ENCODE measurements at regions not wholly inside any gene's neighbourhood (a gene's known extent, or its start where the extent isn't known, plus 50 kb on each side); places are given as distances from the start of the nearest gene placed in this dataset. TPM values are rescaled to one million over a fixed set of nuclear protein-coding genes. Genes with fewer than 3 reads are reported as not detected.

- TF ChIP-seq CTCF (IDR thresholded peaks at IDR 0.05; ENCODE audit: extremely low read depth in 1 of 2, insufficient read depth in 1 of 2, low read depth in 1 of 2, low read length in 2 of 2) = no peak
- no peak for TF ChIP-seq MYC (IDR thresholded peaks at IDR 0.05; ENCODE audit: low read depth, low read length)
- no peak for TF ChIP-seq JUN (IDR thresholded peaks at IDR 0.05; ENCODE audit: borderline replicate concordance, insufficient read depth, insufficient read length, low read depth)
- no peak for TF ChIP-seq EZH2 (IDR thresholded peaks at IDR 0.05; ENCODE audit: borderline replicate concordance, low read depth, low read length, severe bottlenecking)
- no peak for TF ChIP-seq FOS (IDR thresholded peaks at IDR 0.05; ENCODE audit: borderline replicate concordance, insufficient read depth, low read length)
- TF ChIP-seq POLR2A (IDR thresholded peaks at IDR 0.05; ENCODE audit: low read depth, low read length) = no peak
- no peak for TF ChIP-seq GATA2 (IDR thresholded peaks at IDR 0.05; ENCODE audit: insufficient read depth, insufficient read length, low read depth, low read length)
- TF ChIP-seq MAX (IDR thresholded peaks at IDR 0.05; ENCODE audit: insufficient read depth, insufficient read length) = no peak
- TF ChIP-seq POLR2AphosphoS5 (IDR thresholded peaks at IDR 0.05; ENCODE audit: insufficient read depth, low read depth, low read length) = no peak
- intact Hi-C loops (cut with micrococcal nuclease) (no loop called here), dilution Hi-C loops (cut with MboI; ENCODE audit: extremely low pct_ligation_motif_present, low sequenced_read_pairs) (no loop called here)
- H3K9me1 ChIP-seq (replicated peaks; ENCODE audit: control insufficient read depth, extremely low read depth, insufficient read depth, low read length) = no peaks in the 10 kb centered on the region
- H4K20me1 ChIP-seq (replicated peaks; ENCODE audit: control insufficient read depth, extremely low read depth, insufficient read depth, low read length) = no peaks in the 10 kb centered on the region
- ChIA-PET POLR2A (no interaction called here), CTCF (interaction anchor here (1.5 kb wide), 1 partner anchor 13 kb away, joined by 3 read pairs; no protein-coding TSS in a partner anchor)
- BruUV-seq (replicated peaks) = no TSS peak
- H3K27me3 ChIP-seq (ENCODE audit: control insufficient read depth in 2 of 2, insufficient read depth in 2 of 2, low read length in 2 of 2) = no peaks in the 10 kb centered on the region
- no peak overlapping the region for H3K4me3 ChIP-seq (replicated peaks in 1 of 3; ENCODE audit: insufficient read depth in 1 of 3, low read depth in 1 of 3, low read length in 3 of 3)
- H3K4me2 ChIP-seq (ENCODE audit: insufficient read depth, low read length) = no peak overlapping the region
- no peaks in the 10 kb centered on the region for H3K36me3 ChIP-seq (ENCODE audit: control insufficient read depth in 2 of 2, extremely low read depth in 1 of 2, insufficient read depth in 2 of 2, low read length in 2 of 2)
- FAIRE-seq (no peak), DNase-seq (ENCODE audit: low read depth, low spot score) (no peak)
- no peak overlapping the region for H3K9ac ChIP-seq (replicated peaks; ENCODE audit: extremely low read depth, insufficient read depth, low read length)
- no peak overlapping the region for H2AFZ ChIP-seq (ENCODE audit: low read depth, low read length)
- no peaks in the 10 kb centered on the region for H3K9me3 ChIP-seq (replicated peaks; ENCODE audit: control insufficient read depth, insufficient read depth, low read length)
- no peak overlapping the region for H3K27ac ChIP-seq (ENCODE audit: insufficient read depth, low read depth, low read length)
- no peaks in the 10 kb centered on the region for H3K4me1 ChIP-seq (ENCODE audit: control insufficient read depth, extremely low read depth, insufficient read depth, low read length)
- H3K79me2 ChIP-seq (ENCODE audit: control insufficient read depth, insufficient read depth, low read length) = no peaks in the 10 kb centered on the region
Measured at GRCh38 chr16:48435318-48435680, 50.1 kb upstream of the SIAH1 start.

Small RNA genes in the stretch of these regions (small RNA-seq; reads per million reads assigned to genes)
- gene AC026470.1 (ENCODE audit: insufficient read depth, insufficient read length, low read depth, low replicate concordance) = not detected

Measured in endothelial cell of umbilical vein (primary cell).